GDM1 (cell line): ENCODE measurements at regions not wholly inside any gene's neighbourhood (a gene's known extent, or its start where the extent isn't known, plus 50 kb on each side); places are given as distances from the start of the nearest gene placed in this dataset.

ENCODE experiments used
- DNase-seq: peaks from one replicate; lab custom pipeline; 2025; lab: John Stamatoyannopoulos, UW

GRCh38 chr13:44022196-44022595 lies 142.5 kb downstream of the LACC1 start:
- no peak for DNase-seq

DNA sequence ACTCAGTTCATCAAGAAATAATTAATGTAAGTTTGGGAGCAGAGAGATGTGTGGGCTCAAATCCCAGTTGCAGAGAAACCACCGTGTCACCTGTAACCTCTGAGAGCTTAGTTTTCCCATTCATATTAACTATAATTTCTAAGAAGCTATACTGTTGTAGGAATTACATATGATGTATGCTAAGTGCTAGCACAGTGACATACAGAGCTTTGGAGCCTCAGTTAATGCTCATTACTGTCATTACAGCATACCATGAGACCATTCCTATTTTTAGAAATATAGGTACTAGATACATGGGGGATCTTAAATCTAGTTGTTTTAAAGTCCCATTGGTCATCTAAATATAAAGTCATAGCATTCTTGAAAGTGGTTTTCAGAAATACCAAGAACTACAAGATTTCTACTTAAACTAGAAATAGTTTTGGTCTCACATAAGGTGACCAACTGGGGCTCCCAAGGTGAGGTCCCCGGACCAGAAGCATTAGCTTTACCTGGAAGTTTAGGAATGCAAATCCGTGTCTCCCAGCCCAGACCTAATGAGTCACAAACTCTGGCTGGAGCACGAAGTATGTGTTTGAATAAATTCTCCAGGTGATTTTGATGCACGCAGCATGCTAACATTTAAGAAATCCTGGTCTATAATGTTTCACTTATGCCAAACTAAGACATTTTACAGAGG lies 144.6 kb downstream of the LACC1 start:
- DNase-seq, result no peak

DNA sequence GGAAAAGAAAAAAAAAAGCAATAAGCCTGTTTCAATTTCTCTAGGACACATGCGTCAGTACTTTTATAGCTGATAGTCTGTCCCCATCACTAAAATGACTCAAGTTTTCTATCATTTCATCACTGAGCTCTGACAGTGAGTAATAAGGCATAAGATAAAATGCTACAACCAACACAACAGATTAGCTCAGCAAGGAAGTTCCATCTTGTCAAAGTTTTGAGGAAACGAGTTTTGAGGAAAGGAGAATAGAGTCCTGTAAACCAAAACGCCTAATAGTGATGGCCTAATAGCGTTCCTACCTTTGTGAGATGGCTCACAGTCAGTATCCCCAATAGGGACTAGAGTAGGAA lies 145.1 kb downstream of the LACC1 start:
- DNase-seq, result no peak

GRCh38 chr13:44026194-44026593 lies 146.5 kb downstream of the LACC1 start:
- no peak for DNase-seq

DNA sequence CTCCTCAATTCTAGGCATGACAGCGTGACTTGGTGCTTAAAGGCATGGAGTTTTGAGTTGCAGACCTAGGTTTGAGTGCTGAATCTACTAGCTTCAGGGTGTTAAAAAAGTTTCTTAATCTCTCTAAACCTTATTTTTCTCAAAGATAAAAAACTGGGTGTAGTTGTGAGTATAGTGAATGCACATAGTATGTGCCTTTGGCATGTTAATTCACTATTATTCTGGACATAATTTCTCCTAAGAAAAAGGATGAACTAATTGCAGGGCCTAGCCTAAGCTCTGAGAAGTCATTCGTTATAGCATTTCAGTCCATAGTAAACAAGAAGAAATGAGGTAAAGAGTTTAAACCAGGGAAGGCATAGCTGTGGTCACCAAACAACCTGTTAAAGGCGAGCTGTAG lies 149.0 kb downstream of the LACC1 start:
- no peak for DNase-seq

DNA sequence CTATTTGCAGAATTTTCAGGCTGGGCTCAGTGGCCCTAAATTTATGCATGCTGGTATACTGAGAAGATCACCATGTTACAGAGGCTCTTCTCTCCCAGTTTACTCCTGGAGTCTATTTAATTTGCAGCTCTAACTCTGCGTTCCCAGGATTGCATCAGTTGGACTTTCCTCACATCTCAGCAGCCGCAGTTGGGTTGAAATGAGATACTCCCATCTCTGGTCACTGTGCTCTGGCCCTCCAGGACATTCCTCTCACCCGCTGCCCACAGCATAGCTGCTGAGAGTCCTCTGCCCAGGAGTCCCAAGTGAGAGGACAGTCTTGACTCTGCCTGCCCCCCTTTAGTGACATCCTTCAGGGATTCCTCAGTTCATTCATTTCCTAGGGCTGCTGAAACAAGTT lies 150.9 kb downstream of the LACC1 start:
- DNase-seq, result no peak

GRCh38 chr13:44031555-44031954 lies 151.9 kb downstream of the LACC1 start:
- no peak for DNase-seq

DNA sequence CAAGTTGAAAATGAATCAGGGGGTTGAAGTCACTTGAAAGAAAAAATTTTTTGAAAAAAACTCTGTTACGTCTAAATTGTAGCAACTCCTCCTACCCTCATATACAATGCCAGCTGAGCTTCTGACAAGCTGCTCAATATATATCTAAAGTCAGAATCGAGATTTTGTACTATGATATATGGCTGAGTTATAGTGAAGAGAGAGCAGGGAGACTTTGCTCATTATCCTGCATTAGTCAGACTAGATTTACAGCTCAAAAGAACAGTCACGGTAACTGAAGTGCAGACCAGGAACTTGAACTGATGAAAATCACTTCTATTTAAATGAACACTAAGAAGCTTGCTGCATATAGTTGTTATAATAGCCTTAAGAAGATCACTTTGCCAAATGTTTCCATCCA lies 153.1 kb downstream of the LACC1 start:
- DNase-seq, result no peak

DNA sequence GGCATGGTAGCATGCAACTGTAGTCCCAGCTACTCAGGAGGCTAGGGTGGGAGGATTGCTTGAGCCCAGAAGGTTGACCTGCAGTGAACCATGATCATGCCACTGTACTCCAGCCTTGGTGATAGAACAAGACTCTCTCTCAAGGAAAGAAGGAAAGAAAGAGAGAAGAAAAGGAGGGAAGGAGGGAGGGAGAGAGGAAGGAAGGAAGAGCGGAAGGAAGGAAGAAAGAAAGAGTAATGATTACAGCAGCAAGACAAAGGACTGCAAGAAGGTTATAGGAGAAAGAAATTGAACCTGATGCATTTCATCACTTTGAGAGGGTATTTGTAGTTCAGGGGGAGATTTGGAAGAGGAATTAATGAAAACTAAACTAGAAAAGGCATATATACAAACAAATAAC lies 155.7 kb downstream of the LACC1 start:
- DNase-seq, result no peak

- DNase-seq, result no peak
Measured at GRCh38 chr13:44040070-44040817, 160.5 kb downstream of the LACC1 start.

GRCh38 chr13:44040818-44041100 lies 161.1 kb downstream of the LACC1 start:
- DNase-seq, result no peak

DNA sequence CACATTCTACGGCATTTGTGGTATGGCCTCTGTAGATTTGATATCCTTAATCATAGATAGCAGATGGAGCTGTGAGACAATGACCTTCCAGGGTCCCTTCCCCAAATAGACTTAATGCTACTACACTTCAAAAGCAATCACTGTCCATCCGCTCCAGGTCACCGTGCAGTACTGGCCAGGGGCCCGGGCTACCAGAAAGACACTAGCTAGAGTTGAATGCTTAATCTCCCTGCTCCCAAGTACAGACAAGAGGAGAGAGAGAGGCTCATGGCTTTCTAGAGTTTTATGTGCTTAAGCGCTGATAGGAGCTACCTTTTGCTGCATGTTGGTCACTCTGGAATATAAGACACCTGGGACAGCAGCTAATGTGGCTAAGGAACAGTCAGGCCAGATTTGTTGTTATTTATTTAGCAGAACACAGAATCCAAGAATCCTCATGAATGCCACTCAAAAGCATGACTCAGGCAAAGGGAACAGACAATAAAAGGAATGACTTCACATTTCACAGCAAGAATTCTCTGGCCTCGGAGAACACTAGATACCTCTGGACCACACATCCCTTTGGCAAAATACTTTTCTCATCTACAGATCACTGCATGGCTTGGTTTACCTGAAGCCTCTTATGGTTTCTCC lies 165.0 kb downstream of the LACC1 start:
- no peak for DNase-seq

GRCh38 chr13:44045180-44045562 lies 165.5 kb downstream of the LACC1 start:
- no peak for DNase-seq

- no peak for DNase-seq
Measured at GRCh38 chr13:44046428-44046827, 166.7 kb downstream of the LACC1 start.

DNA sequence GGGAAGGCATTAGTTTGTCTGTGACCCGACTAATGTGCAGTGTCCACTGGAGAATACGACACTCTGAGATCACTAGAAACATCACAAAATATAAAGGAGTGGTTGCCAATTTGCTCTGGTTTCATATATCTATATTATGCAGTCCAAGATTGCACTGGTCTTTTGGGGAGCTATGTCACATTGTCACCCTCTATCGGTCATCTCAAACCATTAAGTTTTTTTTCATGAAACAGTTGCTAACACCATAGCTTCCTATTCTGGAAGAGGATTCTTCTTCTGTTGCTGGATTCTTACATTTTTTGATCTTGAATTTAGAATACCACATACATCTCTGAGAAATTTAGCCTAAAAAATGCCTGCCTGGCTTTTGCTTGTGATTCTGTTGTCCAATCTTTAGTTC lies 168.6 kb downstream of the LACC1 start:
- DNase-seq, result no peak

DNA sequence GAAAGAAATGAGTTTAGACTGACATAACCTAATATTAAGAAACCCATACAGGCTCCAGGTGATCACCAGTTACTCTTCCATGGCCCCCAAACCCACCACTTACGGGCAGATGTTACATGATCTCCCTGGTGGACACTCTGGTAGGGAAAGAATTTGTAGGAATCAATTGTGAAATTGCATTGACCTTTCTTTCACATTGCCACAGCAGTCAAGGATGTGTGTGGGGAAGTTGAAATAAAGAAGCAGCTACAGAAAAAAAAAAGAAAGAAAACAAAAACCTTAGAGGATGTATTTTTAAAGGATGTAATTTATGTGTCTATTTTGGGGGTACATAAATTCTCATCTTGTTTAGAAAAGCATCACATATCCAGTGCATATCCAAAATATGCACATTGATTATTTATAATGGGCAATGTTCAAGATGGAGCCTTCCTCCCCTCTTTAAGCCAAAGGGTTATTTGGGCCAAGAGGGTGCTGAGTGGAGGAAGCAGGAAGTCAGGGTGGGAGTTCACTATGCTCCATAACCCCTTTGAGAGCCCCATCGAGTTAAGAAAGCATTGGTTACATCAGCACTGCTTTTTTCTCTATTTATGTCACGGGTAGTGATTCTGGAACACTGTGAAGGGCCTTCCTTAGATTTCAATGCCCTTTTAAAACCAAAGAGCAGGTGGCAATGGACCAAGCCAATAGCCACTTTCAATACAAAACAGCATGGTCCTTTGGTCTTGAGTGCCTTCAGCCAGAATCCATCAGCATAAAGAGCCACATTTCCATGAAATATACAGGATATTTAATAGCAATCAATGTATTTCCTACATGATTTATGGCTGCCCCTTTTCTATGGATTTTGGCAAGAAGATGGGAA lies 169.6 kb downstream of the LACC1 start:
- no peak for DNase-seq

GRCh38 chr13:44050450-44051063 lies 170.9 kb downstream of the LACC1 start:
- no peak for DNase-seq

- DNase-seq, result no peak
Measured at GRCh38 chr13:44051405-44051804, 171.7 kb downstream of the LACC1 start.

DNA sequence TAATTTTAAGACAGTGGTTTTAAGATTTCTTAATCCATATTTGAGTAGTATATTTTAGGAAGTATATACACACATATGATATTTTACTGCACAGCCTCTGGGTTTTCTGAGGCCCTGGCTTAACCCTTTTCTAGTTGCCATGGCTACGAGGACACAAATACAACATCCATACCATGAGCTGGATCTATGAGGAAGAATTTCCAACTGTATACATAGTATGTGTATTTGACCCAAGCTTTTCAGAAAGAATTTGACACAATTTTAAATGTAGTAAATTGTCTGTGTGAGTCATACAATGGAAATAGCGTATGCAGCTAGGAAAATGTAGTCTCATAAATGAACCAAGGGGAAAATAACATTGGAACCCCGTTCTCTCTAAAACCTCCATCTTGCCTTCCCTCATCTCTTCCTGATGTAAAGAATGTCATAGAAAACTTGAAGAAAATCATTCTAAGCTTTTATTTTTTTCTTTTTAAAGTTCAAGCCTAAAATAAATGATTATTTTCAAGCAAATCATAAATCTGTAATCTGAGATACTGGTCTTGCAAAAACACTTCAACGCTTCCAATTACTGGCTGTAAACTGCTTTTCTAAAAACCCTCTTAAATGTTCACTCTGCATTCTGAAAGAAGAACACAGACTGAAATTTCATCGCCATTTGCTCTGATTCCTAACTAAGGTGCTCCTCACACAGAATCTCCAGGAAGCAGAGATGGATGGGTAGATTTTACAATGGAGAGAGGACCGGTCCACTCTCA lies 172.4 kb downstream of the LACC1 start:
- no peak for DNase-seq

GRCh38 chr13:44052780-44053184 lies 173.1 kb downstream of the LACC1 start:
- DNase-seq, result no peak

GRCh38 chr13:44053208-44053607 lies 173.5 kb downstream of the LACC1 start:
- no peak for DNase-seq

GRCh38 chr13:44054525-44054924 lies 174.8 kb downstream of the LACC1 start:
- DNase-seq, result no peak
